ENCODE measurements at regions not wholly inside any gene's neighbourhood (a gene's known extent, or its start where the extent isn't known, plus 50 kb on each side); places are given as distances from the start of the nearest gene placed in this dataset.

GRCh38 chr7:25371972-25372371 lies 143.7 kb upstream of the NPVF start:
- DNase-seq: no peak
- intact Hi-C loops (cut with DNase I, micrococcal nuclease): no loop called here
- no peak for ATAC-seq (ENCODE audit: poor library complexity)
- H3K4me3 ChIP-seq (ENCODE audit: low read length): no peak overlapping the region
- Mint-ChIP-seq H3K27me3 (peaks cover 16% of the 10 kb centered on the region), H3K36me3 (ENCODE audit: low read depth) (no peaks in the 10 kb centered on the region), H3K4me1 (ENCODE audit: low read depth) (no peaks in the 10 kb centered on the region), H3K9me3 (peaks cover 8% of the 10 kb centered on the region), H3K4me3 (no peak overlapping the region), H3K27ac (no peak overlapping the region)
- H3K36me3 ChIP-seq (ENCODE audit: insufficient read depth, low read length): no peaks in the 10 kb centered on the region
- TF ChIP-seq CTCF (IDR thresholded peaks at IDR 0.05): no peak
- no peak overlapping the region for H3K27ac ChIP-seq (ENCODE audit: low read depth in 1 of 2, low read length in 2 of 2)
- H3K27me3 ChIP-seq (ENCODE audit: control insufficient read depth in 1 of 2, insufficient read depth in 2 of 2, low read length in 2 of 2): peaks cover 0 to 7% of the 10 kb centered on the region in 2 experiments
- no peaks in the 10 kb centered on the region for H3K4me1 ChIP-seq (ENCODE audit: insufficient read depth, low read length)
- ChIA-PET POLR2A (no interaction called here), CTCF (no interaction called here)
- peaks cover 3 to 20% of the 10 kb centered on the region in 2 experiments for H3K9me3 ChIP-seq (ENCODE audit: control insufficient read depth in 1 of 2, insufficient read depth in 1 of 2, low read length in 2 of 2)

GRCh38 chr7:25375805-25376600 lies 147.7 kb upstream of the NPVF start:
- POLR2A ChIA-PET: no interaction called here
- Mint-ChIP-seq H3K4me3 (no peak overlapping the region), H3K27ac (no peak overlapping the region), H3K9me3 (peaks cover 8% of the 10 kb centered on the region), H3K36me3 (ENCODE audit: low read depth) (no peaks in the 10 kb centered on the region), H3K4me1 (ENCODE audit: low read depth) (no peaks in the 10 kb centered on the region), H3K27me3 (peaks cover 14% of the 10 kb centered on the region)
- DNase-seq (no peak), ATAC-seq (ENCODE audit: poor library complexity) (no peak)
- Histone ChIP-seq H3K27ac (ENCODE audit: low read depth in 1 of 2, low read length in 2 of 2) (no peak overlapping the region), H3K4me1 (ENCODE audit: insufficient read depth, low read length) (no peaks in the 10 kb centered on the region), H3K36me3 (ENCODE audit: insufficient read depth, low read length) (no peaks in the 10 kb centered on the region), H3K9me3 (ENCODE audit: control insufficient read depth in 1 of 2, insufficient read depth in 1 of 2, low read length in 2 of 2) (peaks cover 0 to 13% of the 10 kb centered on the region in 2 experiments), H3K4me3 (ENCODE audit: low read length) (no peak overlapping the region), H3K27me3 (ENCODE audit: control insufficient read depth in 1 of 2, insufficient read depth in 2 of 2, low read length in 2 of 2) (peaks cover 0 to 4% of the 10 kb centered on the region in 2 experiments)
- CTCF ChIA-PET: no interaction called here
- TF ChIP-seq CTCF (IDR thresholded peaks at IDR 0.05): no peak
- intact Hi-C loops (cut with DNase I, micrococcal nuclease): no loop called here

GRCh38 chr7:25379351-25380300 lies 151.3 kb upstream of the NPVF start:
- no peaks in the 10 kb centered on the region for H3K9me3 Mint-ChIP-seq
- Histone ChIP-seq H3K27me3 (ENCODE audit: control insufficient read depth in 1 of 2, insufficient read depth in 2 of 2, low read length in 2 of 2) (peaks cover 3 to 7% of the 10 kb centered on the region in 2 experiments), H3K4me3 (ENCODE audit: low read length) (no peak overlapping the region), H3K36me3 (ENCODE audit: insufficient read depth, low read length) (no peaks in the 10 kb centered on the region), H3K27ac (ENCODE audit: low read depth in 1 of 2, low read length in 2 of 2) (no peak overlapping the region), H3K9me3 (ENCODE audit: control insufficient read depth in 1 of 2, insufficient read depth in 1 of 2, low read length in 2 of 2) (no peaks in the 10 kb centered on the region), H3K4me1 (ENCODE audit: insufficient read depth, low read length) (no peaks in the 10 kb centered on the region)
- POLR2A ChIA-PET: interaction anchor here (0.5 kb wide), 1 partner anchor 98 kb away, joined by 3 read pairs; no protein-coding TSS in a partner anchor
- no peak for TF ChIP-seq CTCF (IDR thresholded peaks at IDR 0.05)
- H3K36me3 Mint-ChIP-seq (ENCODE audit: low read depth): no peaks in the 10 kb centered on the region
- intact Hi-C loops (cut with DNase I, micrococcal nuclease): no loop called here
- no peak overlapping the region for H3K27ac Mint-ChIP-seq
- ATAC-seq (ENCODE audit: poor library complexity) (no peak), DNase-seq (no peak)
- H3K4me3 Mint-ChIP-seq: no peak overlapping the region
- peaks cover 18% of the 10 kb centered on the region for H3K27me3 Mint-ChIP-seq
- CTCF ChIA-PET: no interaction called here
- H3K4me1 Mint-ChIP-seq (ENCODE audit: low read depth): no peaks in the 10 kb centered on the region
